Occipital lobe (tissue), 1 donor: ENCODE measurements at regions not wholly inside any gene's neighbourhood (a gene's known extent, or its start where the extent isn't known, plus 50 kb on each side); places are given as distances from the start of the nearest gene placed in this dataset.

Experiments
- DNase-seq: peaks from one replicate; lab custom pipeline; 2025; lab: John Stamatoyannopoulos, UW

DNA sequence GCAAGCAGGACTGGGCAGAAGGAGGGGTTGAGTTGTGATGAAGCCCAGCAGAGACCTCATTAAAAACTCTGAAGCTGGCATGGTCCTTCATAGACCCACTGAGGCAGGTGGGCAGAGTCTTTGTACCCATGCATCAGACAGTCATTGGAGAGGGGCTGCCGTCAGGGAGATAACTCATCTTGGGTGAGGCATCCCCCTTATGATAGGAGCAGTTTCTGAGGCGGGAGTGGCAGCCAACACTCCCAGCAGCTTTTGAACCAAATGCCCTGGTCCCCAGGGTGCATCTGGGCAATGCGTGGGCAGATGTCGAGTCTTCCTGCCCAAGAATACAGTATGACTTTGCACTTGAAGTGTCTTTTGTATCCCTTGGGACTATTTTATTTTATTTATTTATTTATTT lies 68.1 kb downstream of the HTR5A start:
- no peak for DNase-seq

DNA sequence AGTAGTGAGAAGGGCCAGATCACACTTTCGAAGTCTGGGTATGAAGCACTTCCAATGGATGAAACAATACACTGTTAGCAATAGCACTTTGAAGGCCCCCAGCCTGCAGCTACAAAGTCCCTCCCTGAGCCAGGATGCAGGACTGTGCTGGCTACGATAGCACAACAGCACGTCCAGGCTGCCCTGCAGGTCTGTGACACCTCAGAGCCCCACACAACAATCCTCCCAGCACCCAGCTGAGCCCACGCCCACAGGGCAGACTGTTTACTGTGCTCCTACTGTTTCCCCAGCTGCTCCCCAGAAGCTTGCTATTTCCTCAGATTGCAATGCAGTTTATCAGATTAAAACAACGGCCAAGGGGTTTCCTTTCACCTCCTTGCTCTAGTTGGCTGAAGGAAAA lies 71.4 kb downstream of the HTR5A start:
- DNase-seq, result no peak

DNA sequence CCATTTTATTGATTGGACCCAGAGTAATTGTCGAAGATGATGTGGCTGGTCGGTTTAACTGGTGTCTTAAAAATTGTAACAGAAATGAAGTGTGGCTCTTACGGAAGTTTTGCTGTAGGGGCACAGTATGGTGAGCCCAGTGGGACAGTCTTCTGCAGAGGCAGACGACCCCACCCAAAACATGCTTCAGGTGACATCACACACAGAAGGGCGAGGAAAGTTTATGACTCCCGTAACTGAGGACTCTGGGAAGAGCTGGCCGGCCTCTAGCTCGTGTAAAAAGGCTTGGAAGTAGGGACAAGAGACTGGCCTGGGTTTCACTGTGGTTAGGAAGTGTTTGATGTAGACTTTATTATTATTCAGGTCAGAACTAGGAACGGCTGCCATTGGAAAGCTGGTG lies 73.3 kb downstream of the HTR5A start:
- no peak for DNase-seq

DNA sequence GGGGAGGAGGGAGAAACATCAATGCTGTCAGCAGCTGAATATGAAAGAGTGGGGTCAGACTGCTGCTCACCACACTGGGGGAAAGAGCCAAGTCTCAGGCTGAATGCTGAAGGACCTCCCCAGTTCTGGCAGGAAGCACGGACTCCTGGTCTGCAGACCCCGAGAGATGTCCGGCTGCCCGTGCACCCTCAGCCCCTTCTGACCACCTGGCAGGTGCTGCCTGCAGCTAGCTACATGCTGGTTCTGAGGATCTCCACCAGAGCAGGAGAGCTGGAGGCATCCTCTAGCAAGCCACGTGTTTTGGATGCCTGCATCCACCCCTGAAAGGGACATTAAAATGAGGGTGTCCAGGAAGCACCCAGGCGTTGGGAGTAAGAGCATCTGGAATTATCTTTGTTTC lies 74.2 kb downstream of the HTR5A start:
- DNase-seq, result no peak

DNA sequence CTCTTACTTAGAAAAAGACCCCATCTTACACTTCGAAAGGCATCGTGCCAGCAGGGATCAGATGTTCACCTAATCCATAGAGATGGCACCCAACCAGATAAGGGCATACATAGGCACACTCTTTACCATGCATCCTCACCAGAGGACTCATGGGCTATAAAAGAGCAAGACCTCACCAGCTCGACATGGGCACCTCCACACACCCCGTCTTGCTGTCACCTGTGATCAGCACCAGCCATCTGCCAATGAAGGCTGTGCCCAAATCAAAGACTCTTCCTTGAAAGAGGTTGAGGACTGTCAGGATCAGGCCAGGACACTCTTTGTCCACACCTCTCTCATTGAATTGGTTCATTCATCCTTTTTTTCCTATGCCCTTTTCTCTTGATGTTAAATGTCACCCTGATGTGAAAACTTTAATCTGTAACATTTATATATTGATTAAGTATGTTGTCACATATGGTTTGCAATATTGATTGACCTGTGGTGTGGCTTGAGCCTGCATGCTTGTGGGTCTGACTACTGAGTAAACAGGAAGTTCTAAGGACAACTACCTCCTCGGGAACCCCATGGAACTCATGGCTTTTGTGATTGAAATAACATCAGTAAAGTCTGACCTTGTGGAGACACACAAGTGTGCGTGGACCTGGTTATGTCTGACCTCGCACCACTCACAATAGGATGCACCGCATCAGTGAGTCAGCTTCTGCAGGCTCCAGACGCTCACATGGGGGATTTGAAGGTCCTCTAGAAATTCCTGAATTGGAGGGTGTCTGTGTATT lies 75.5 kb downstream of the HTR5A start:
- no peak for DNase-seq

DNA sequence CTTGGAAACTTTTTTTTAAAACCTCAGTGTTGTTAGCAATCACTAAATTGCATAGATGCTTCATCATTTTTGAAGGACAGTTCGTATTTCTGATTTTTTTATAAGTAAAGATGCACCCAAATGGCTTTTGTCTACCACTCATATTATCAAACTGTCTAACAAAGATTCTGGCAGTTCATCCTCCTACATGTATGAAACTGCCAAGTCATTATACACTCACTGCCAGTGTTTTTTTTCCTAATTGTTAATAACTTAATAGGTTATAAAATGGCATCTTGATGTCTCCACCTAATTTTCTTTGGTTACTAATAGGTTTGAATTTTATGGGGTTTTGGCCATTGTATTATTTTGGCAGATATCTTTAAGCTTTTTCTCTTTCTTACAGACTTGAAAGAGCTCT lies 77.0 kb downstream of the HTR5A start:
- DNase-seq, result no peak

DNA sequence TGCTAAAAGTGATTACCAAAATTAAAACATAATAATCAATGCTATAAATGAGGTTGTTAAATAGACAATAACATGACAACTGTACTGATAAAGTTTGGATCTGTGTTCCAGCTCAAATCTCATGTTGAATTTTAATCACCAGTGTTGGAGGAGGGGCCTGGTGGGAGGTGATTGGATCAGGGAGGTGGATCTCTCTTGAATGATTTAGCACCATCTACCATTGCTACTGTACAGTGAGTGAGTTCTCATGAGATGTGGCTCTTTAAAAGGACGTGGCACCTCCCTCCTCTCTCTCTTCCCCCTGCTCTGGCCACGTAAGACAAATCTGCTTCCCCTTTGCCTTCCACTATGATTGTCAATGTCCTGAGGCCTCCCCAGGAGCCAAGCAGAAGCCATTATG lies 77.5 kb downstream of the HTR5A start:
- DNase-seq, result no peak

DNA sequence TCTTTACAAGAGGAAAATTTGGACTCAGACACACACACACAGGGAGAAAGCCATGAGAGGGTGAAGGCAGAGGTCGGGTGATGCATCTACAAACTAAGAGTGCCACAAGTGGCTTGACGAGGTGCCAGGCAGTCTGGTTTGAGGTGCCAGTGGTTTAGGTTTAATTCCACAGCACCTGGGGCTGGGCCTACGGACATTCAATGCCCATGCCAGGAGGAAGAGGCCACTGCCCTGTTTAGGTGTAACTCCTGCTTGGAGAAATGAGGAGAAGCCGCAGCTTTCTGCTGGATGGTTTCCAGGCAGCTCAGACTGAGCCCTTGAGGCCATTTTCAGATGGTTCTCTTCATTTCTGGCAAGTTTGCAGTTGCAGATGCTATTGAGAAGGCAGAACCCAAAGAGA lies 83.6 kb downstream of the HTR5A start:
- DNase-seq, result no peak

DNA sequence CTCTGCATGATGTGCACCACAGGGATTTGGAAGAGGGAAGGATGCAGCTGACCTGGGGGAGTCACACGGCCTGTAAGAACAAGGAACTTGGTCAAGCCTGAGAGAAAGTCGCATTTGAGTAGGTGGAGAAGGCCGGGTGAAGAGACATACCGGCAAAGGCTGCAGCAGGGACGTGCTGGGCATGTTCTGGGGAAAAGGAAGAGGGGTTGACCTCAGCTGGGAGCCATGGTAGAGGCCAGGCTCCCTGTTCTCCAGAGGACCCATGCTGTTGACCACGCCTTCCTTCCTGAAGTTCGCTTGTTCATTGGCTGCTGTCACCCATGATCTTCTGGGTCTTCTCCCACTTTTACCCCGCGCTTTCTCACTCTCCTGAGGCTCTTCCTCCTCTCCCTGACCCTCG lies 84.5 kb downstream of the HTR5A start:
- DNase-seq, result no peak

DNA sequence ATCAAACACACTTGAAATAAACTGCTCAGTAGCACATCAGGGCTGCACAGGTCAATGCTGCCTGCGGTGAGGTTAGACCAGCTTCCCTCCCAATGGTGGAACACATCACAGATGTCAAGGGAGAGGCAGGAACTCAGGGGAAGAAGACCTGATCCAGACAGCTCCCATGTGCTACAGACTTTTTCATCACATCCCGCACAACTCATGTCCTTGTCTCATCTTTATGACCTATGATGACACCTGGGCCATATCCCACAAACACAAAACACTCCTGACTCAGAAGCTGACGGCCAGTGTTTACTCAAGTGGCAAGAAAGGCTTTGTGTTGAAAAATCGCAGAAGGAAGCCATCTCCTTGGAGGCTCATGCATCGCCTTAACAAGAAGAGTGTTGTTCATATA lies 91.6 kb downstream of the HTR5A start:
- DNase-seq, result no peak

DNA sequence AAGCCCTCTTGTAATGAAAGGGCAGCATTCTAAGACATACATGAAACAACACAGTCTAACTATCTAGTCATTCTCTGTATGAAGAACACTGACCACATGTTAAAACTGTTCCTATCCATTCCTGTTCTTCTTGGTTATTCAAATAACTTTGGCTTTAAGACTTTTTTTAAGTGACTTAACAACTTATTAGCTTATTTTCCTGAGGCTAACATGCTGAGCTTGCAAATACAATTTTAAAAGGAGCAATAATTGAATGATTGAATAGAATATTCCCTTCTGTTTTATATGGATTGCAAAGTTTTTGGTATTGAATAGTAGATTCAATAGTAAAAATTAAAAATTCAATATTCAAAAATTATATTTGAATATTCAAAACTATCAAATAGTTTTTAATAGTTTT lies 92.3 kb downstream of the HTR5A start:
- DNase-seq, result no peak

DNA sequence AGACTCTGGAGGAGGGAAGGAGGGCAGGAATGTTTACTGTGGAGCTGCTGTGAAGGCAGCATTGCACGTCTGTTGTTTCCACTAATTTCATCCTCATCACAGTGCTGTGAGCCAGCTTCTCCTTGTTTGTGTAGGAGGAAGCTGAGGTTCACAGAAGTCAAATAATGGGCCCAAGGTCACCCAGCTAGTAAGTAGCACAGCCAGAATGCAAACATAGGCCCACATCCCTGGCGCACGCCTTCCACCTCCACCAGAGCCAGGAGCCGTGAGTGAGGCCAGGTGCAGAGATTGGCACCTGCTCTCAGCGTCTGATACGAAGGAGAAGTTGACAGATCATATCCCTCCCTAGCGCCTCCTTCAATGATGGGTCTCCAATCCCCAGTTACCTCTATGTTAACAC lies 93.6 kb downstream of the HTR5A start:
- DNase-seq, result no peak

DNA sequence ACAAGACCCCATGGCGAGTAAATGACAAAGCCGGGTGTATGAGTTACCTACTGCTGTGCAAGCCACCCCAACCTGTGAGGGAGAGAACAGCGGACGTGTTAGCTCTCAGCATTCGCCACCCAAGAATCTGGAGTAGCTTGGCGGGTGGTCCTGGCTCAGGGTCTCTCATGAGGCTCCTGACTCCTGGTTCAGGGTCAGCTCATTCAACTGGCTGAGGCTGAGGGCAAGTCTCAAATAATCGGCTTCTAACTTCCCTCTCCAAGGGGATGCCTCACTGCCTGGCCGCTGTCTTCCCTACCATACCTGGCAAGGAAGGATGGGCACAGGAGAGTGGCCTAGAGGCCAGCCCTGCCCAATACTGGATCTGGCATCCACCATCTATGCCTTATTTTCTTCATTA lies 94.2 kb downstream of the HTR5A start:
- no peak for DNase-seq

DNA sequence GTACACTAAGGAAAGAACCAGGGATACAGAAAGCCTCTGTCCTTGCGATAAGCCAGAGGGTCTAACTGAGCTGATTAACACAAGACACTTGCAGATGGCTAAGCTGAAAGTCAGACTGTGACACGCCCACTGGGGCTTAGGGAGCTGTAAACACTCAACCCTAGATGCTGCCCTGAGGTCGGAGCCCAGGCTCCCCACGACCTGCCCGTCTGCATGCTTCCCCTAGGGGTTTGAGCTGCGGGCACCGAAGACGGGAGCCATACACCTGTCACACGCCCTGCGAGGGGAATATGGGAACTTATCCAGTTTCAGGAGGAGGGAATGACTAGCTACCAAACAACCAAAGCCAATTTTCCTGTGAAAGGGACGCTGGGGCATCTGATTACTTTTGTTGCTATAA lies 96.0 kb downstream of the HTR5A start:
- no peak for DNase-seq

DNA sequence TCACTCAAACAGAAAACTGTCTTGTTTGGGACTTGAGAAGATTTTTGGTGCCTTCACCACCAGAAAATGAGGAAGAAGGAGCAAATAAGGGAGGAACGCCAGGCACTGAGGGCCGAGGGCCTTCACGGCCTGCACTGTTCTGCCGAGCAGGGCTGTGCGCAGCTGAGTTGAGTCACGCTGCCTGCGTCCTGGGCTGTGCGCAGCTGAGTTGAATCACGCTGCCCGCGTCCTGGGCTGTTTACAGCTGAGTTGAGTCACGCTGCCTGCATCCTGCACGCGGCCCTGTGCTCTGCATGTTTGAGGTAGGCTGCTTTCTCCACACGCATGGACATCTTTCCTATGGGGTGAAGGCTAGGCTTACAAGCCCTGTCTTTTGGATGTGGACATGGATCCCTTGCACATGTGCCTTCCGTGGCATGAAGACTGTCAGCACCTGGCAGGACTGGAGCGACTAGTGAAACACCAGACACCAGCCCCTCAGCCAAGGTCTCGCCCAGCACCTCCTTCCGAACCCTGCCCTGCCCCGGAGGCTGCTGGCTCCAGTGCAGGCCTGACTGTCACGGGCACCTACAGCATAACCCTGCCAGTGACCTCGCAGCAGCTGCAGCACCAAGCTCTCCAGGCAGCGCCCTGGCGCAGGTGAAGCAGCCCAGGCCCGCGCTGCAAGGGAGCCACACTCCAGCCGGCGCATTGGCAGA lies 96.7 kb downstream of the HTR5A start:
- peak; percentile 63 for DNase-seq

DNA sequence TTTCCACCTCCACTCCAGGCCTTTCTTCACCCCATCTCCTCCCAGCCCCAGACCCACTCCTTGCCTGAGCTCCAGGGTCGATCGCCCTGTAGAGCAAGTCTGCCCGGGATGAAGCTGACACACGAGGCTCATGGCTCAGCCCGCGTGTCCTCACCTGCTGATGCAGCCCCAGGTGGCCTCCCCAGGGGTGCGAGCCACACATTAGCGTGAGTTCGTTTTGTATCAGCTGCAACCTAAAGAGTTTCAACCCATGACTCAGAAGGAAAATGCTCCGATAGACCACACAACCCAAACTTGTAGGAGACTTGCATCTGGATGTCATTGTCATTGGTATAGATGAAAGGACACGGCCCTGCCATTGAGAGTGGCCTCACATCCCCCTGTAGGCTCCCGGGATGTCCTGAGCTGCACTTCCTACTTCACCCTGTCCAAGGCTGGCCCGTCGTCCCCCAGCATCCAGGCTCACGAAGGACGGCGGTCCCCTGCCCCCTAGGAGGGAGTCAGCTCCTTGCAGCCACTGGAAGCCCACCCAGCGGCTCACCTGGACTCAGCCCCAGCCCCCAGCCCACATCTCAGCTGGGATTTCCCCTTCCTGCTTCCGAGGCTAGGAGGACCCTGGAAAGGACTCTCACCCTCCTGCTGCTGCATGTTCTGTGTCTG lies 97.7 kb downstream of the HTR5A start:
- no peak for DNase-seq

DNA sequence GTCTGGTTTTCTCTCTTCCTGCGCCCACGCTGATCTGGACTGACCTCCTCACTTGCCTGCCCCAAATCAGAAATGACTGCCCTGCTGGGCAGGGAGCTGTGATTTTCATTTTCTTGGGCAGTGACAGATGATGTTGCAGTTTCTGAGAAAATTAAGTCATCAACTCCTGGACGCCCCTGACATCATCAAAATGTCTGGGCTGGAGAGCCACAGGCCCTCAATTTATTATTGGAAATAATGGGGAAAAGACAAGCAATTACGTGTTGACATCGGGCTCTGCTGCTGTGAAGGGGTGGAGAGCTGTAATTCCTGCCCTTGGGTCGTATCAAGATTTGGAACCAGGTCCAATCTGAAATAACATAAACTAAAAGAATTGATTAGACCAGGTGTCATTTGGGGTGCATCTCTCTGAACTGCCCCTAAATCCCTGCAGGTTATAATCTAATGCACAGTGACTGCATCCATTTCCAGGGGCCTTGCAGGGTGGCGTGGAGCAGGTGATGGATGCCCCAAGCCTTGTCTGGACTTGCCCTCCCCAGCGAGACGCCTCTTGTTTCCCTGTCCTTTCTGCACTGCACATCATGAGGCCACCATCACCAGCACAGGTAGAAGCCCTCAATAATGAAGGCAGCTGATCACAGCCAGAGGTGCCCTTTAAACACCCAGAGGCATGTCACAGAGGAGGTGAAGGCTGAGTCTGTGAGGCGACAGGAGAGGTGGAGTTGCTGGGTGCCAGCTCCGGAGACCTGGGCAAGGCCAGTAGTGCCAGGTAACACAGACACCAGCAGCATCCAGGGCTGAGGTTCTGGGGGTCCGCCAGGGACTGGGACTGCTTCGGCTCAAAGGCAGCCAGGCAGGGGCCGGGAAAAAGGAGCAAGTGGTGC lies 98.7 kb downstream of the HTR5A start:
- DNase-seq, result no peak

DNA sequence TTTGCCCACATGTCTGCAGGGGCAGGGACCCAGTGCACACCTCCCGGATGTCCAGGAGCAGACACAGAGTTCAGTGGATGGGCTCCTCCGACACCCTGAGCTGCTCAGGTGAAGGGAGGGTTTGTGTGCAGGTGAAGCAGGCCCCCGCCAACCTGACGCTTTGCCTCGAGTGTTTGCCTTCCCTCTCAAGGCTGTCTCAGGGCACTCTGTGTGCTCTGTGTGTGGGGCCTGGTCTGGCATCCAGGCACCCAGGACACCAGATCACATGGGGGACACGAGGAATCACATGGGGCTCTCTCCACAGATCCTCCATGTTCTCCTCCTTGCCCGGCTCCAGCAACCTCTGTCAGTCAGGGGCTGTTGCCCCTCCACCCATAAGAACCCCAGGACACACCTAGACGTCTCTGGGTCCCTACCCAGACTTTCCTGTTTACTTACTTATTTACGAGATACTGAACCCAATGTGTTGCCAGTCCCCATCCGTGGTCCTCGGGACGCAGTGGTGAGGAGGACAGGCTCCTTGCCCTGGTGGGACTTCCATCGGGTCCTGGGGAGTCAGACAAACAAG lies 99.5 kb downstream of the HTR5A start:
- DNase-seq, result no peak

DNA sequence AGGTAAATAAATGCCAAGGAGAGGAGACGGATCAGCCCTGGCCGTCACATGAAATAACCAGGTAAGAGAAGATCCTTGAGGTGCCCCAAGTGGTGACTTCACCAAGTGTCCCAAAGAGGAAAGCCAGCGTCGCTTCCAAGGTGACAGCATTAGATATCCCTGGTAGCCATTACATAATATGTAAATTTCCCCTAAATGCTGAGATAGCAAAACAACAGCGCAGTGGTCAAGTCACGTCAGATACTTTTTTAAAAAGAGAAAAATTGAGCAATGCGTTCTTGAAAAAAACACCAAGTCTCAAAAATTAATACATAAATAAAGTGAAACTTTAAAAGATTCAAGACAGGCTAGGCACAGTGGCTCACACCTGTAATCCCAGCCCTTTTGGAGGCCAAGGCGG lies 100.2 kb downstream of the HTR5A start:
- DNase-seq, result no peak

DNA sequence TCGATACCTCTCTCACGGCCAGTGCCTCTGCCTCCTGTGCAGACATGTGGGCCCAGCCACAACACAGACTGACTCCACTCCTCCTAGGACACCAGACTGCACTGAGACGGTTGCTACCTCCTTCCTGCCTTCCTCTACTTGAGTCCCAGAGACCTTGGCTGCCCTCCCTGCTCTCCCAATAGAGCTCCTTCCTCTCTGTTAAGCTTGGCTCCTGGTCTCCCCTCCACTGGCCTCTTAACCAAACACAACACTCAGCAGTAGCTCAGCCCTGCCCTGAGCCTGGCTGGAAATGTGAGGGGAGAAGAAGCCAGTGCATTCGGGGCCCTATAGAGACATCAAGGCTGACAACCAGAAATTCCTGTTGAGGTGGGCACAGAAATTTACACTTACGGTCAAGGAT lies 102.0 kb downstream of the HTR5A start:
- DNase-seq, result no peak

DNA sequence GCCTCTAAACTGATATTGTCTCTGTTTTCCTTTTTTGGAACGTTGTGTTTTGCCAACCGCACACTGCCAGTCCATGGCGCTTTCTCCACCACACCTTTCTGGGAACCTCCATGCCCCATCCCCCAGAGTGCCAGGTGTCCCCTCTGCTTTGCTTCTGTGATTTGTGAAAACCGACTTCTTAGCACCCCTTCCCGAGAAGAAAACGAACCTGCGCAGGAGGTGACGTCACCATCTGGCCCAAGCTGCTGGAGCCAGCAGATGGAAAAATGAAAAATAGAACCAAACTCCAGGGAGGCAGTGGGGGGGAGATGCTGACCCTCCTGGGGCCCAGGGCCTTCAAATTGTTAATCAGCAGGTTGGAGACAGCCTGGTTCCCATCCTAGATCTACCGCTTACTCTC lies 103.8 kb downstream of the HTR5A start:
- DNase-seq, result no peak

DNA sequence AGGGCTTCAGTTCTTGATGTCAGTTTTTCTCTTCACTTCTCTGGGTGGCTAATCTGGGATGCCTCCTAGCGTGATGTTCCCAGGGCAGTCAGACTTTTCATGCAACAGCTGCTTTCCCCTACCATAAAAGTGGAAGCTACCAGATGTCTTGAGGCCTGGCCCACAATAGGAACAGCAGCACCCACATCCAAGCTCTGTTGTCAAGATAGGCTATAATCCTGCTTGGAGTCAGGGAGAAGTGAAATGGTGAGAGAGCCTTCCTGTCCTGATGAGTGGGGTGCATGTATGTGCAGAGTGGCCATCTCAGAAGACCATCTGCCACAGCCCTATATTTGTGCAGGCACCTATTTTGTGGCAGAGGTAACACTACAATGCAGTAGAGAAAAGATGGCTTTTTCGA lies 108.0 kb downstream of the HTR5A start:
- no peak for DNase-seq
